Body of pancreas (tissue), 4 donors: ENCODE measurements at regions not wholly inside any gene's neighbourhood (a gene's known extent, or its start where the extent isn't known, plus 50 kb on each side); places are given as distances from the start of the nearest gene placed in this dataset.

Experiments
- ATAC-seq: fragments of 150-250 bp; one replicate; pipeline ENCODE4 v1.9.1; 2016
- DNase-seq, 4 donors: peaks; one replicate each; pipeline ENCODE4 v3.0.0-alpha.2; 2019
- H3K27ac ChIP-seq, 4 donors: fragments of 200-600 bp; sonication (generic); 1 replicate in 3 of 4; 2 replicates in 1 of 4; pipeline versions ENCODE4 v1.5.1 to v1.6.1; 2016 to 2019; ENCODE audit warnings: mild to moderate bottlenecking in 1 of 4, mixed read lengths in 1 of 4, moderate library complexity in 1 of 4
- H3K27me3 ChIP-seq, 2 donors: fragments of 200-600 bp; sonication (generic); one replicate each; pipeline ENCODE4 v1.6.0; 2016; ENCODE audit warnings: mild to moderate bottlenecking in 1 of 2
- H3K36me3 ChIP-seq, 2 donors: fragments of 200-600 bp; sonication (generic); replicated peaks in 1 of 2; 2 replicates each; pipeline ENCODE4 v1.5.1; 2016; ENCODE audit warnings: low read depth in 2 of 2; ENCODE audit not compliant: insufficient read depth in 1 of 2
- H3K4me1 ChIP-seq: fragments of 200-600 bp; sonication (generic); one replicate; pipeline ENCODE4 v1.6.0; 2016
- H3K4me3 ChIP-seq, 2 donors: fragments of 200-600 bp; sonication (generic); 1 replicate in 1 of 2; 2 replicates in 1 of 2; pipeline ENCODE4 v1.5.1; 2016 to 2019
- H3K9me3 ChIP-seq, 3 donors: fragments of 200-600 bp; sonication (generic); 1 replicate in 2 of 3; 2 replicates in 1 of 3; pipeline ENCODE4 v1.5.1; 2016
- POLR2A ChIP-seq, 3 donors: fragments of 450-650 bp; IDR thresholded peaks; one replicate each; pipeline ENCODE4 v1.6.1; 2016; ENCODE audit warnings: antibody characterized with exemption in 3 of 3, mild to moderate bottlenecking in 2 of 3
- WGBS, 2 donors: methylation state at CpG; one replicate each; pipeline ENCODE4 v1.1.5; 2017; 5-methylcytosine and 5-hydroxymethylcytosine counted together
- intact Hi-C: fragments of 100-400 bp; cut with DNase I; formaldehyde crosslinking; loops from one replicate; pipeline ENCODE4 v1.15.1; 2023
- TF ChIP-seq, protein P1 (sequence below), 7 experiments: fragments of 450-650 bp in 4 of 7; fragments of 200-600 bp in 3 of 7; sonication (generic) in 3 of 7; IDR thresholded peaks; one replicate each; pipeline ENCODE4 v1.5.1; 2016 to 2019; ENCODE audit warnings: antibody characterized with exemption in 7 of 7

GRCh38 chr15:31435261-31435911, 108.8 kb downstream of the KLF13 start:
- peak; percentile 72 to 87 (median 82) for DNase-seq
- ATAC-seq = peak; percentile 76
- peaks cover 15% of the 10 kb centered on the region for H3K4me1 ChIP-seq
- no peaks in the 10 kb centered on the region for H3K27me3 ChIP-seq
- H3K9me3 ChIP-seq = no peaks in the 10 kb centered on the region
- no peak overlapping the region for H3K4me3 ChIP-seq
- WGBS, 2 donors = 8 to 13% methylated on average over 15 of the region's 15 CpGs
- TF ChIP-seq POLR2A (IDR thresholded peaks at IDR 0.05) = no peak
- TF ChIP-seq, protein P1, sequence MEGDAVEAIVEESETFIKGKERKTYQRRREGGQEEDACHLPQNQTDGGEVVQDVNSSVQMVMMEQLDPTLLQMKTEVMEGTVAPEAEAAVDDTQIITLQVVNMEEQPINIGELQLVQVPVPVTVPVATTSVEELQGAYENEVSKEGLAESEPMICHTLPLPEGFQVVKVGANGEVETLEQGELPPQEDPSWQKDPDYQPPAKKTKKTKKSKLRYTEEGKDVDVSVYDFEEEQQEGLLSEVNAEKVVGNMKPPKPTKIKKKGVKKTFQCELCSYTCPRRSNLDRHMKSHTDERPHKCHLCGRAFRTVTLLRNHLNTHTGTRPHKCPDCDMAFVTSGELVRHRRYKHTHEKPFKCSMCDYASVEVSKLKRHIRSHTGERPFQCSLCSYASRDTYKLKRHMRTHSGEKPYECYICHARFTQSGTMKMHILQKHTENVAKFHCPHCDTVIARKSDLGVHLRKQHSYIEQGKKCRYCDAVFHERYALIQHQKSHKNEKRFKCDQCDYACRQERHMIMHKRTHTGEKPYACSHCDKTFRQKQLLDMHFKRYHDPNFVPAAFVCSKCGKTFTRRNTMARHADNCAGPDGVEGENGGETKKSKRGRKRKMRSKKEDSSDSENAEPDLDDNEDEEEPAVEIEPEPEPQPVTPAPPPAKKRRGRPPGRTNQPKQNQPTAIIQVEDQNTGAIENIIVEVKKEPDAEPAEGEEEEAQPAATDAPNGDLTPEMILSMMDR (IDR thresholded peaks at IDR 0.05) = peak; percentile 20 to 94 (median 72)
- intact Hi-C loops = no loop called here
- no peaks in the 10 kb centered on the region for H3K36me3 ChIP-seq
- peak overlapping the region in 3 of 4 donors; percentile 27 to 63 (median 48) for H3K27ac ChIP-seq

GRCh38 chr15:31435912-31436628, 109.4 kb downstream of the KLF13 start:
- intact Hi-C loops = no loop called here
- no peaks in the 10 kb centered on the region for H3K9me3 ChIP-seq
- no peaks in the 10 kb centered on the region for H3K36me3 ChIP-seq
- 54 to 64% methylated on average over 14 of the region's 14 CpGs for WGBS, 2 donors
- TF ChIP-seq, protein P1 (IDR thresholded peaks at IDR 0.05) = no peak
- TF ChIP-seq POLR2A (IDR thresholded peaks at IDR 0.05) = no peak
- peaks cover 19% of the 10 kb centered on the region for H3K4me1 ChIP-seq
- DNase-seq = no peak
- ATAC-seq = no peak
- no peaks in the 10 kb centered on the region for H3K27me3 ChIP-seq
- H3K27ac ChIP-seq = peak overlapping the region in 2 of 4 donors; percentile 48 to 63
- H3K4me3 ChIP-seq = no peak overlapping the region

GRCh38 chr15:31437686-31438085, 111.1 kb downstream of the KLF13 start:
- WGBS, 2 donors = 76 to 87% methylated on average over 5 to 6 of the region's 6 CpGs
- Histone ChIP-seq H3K36me3 (no peaks in the 10 kb centered on the region), H3K27me3 (no peaks in the 10 kb centered on the region), H3K4me3 (no peak overlapping the region), H3K9me3 (no peaks in the 10 kb centered on the region), H3K4me1 (peaks cover 23% of the 10 kb centered on the region), H3K27ac (no peak overlapping the region)
- no peak for TF ChIP-seq POLR2A (IDR thresholded peaks at IDR 0.05)
- TF ChIP-seq, protein P1 (IDR thresholded peaks at IDR 0.05) = no peak
- intact Hi-C loops = no loop called here
- ATAC-seq (no peak), DNase-seq (no peak)

GRCh38 chr15:31438601-31439265, 112.1 kb downstream of the KLF13 start:
- intact Hi-C loops = no loop called here
- no peak for TF ChIP-seq POLR2A (IDR thresholded peaks at IDR 0.05)
- TF ChIP-seq, protein P1 (IDR thresholded peaks at IDR 0.05) = no peak
- 92 to 94% methylated on average over 10 of the region's 10 CpGs for WGBS, 2 donors
- no peak for DNase-seq
- H3K27me3 ChIP-seq = no peaks in the 10 kb centered on the region
- H3K27ac ChIP-seq = no peak overlapping the region
- H3K9me3 ChIP-seq = no peaks in the 10 kb centered on the region
- H3K4me1 ChIP-seq = peaks cover 23% of the 10 kb centered on the region
- H3K4me3 ChIP-seq = no peak overlapping the region
- H3K36me3 ChIP-seq = no peaks in the 10 kb centered on the region
- ATAC-seq = no peak
